ENCODE measurements at regions not wholly inside any gene's neighbourhood (a gene's known extent, or its start where the extent isn't known, plus 50 kb on each side); places are given as distances from the start of the nearest gene placed in this dataset.

GRCh38 chrX:27889878-27890277, 82.1 kb downstream of the MAGEB10 start:
- CTCF ChIA-PET, result no interaction called here
- no peaks in the 10 kb centered on the region for H3K9me3 ChIP-seq (ENCODE audit: control insufficient read depth, insufficient read depth, low read length)

GRCh38 chrX:27884654-27885053, 76.9 kb downstream of the MAGEB10 start:
- TF ChIP-seq, protein P1, sequence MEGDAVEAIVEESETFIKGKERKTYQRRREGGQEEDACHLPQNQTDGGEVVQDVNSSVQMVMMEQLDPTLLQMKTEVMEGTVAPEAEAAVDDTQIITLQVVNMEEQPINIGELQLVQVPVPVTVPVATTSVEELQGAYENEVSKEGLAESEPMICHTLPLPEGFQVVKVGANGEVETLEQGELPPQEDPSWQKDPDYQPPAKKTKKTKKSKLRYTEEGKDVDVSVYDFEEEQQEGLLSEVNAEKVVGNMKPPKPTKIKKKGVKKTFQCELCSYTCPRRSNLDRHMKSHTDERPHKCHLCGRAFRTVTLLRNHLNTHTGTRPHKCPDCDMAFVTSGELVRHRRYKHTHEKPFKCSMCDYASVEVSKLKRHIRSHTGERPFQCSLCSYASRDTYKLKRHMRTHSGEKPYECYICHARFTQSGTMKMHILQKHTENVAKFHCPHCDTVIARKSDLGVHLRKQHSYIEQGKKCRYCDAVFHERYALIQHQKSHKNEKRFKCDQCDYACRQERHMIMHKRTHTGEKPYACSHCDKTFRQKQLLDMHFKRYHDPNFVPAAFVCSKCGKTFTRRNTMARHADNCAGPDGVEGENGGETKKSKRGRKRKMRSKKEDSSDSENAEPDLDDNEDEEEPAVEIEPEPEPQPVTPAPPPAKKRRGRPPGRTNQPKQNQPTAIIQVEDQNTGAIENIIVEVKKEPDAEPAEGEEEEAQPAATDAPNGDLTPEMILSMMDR (IDR thresholded peaks at IDR 0.05; ENCODE audit: low read depth, low read length), result no peak
- ChIA-PET CTCF (no interaction called here), POLR2A (no interaction called here)
- Histone ChIP-seq H3K27me3 (ENCODE audit: control insufficient read depth, insufficient read depth, low read length) (no peaks in the 10 kb centered on the region), H3K27ac (ENCODE audit: low read depth, low read length) (no peak overlapping the region), H3K4me3 (ENCODE audit: low read depth, low read length) (no peak overlapping the region), H3K9me3 (ENCODE audit: control insufficient read depth, insufficient read depth, low read length) (no peaks in the 10 kb centered on the region)
- no peak for DNase-seq (ENCODE audit: low read depth, low spot score)

More at GRCh38 chrX:27889878-27890277, 82.1 kb downstream of the MAGEB10 start:
- POLR2A ChIA-PET, result no interaction called here
- TF ChIP-seq, protein P1 (IDR thresholded peaks at IDR 0.05; ENCODE audit: low read depth, low read length), result no peak
- no peak overlapping the region for H3K27ac ChIP-seq (ENCODE audit: low read depth, low read length)
- no peaks in the 10 kb centered on the region for H3K27me3 ChIP-seq (ENCODE audit: control insufficient read depth, insufficient read depth, low read length)
- H3K4me3 ChIP-seq (ENCODE audit: low read depth, low read length), result no peak overlapping the region
- no peak for DNase-seq (ENCODE audit: low read depth, low spot score)

DNA sequence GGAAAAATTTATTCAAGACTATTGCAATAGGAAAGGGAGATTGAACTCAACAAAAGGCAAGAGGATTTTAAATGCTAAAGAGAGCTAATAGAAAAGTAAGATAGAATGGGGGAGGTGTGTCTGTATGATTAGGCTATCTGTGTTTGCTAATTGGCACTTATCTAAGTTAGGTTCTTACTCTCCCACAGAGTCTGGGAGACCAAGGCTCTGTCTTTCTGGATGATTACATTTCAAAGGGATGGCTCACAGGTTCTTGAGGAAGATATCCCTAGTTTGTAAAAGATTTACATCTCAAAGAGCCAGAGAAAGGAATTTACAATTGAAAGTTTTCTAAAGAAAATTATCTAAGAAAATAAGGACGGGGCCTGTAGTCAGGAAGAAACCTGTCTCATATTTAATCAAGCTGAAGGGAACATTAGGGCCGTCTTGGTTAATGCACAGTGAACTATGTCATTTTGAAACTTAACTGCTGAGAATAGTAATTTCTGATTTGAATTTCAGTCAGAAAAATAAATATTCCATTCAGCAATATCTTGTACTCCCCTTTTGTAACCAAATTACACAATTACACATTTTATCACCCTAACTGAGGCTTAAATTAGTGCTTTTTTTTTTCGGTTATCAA, 75.8 kb downstream of the MAGEB10 start:
- DNase-seq (ENCODE audit: low read depth, low spot score), result no peak
- CTCF ChIA-PET, result no interaction called here

GRCh38 chrX:27882695-27883094, 74.9 kb downstream of the MAGEB10 start:
- ChIA-PET CTCF (no interaction called here), POLR2A (no interaction called here)
- DNase-seq (ENCODE audit: low read depth, low spot score), result no peak
- Histone ChIP-seq H3K9me3 (ENCODE audit: control insufficient read depth, insufficient read depth, low read length) (no peaks in the 10 kb centered on the region), H3K4me3 (ENCODE audit: low read depth, low read length) (no peak overlapping the region), H3K27me3 (ENCODE audit: control insufficient read depth, insufficient read depth, low read length) (no peaks in the 10 kb centered on the region), H3K27ac (ENCODE audit: low read depth, low read length) (no peak overlapping the region)
- TF ChIP-seq, protein P1 (IDR thresholded peaks at IDR 0.05; ENCODE audit: low read depth, low read length), result no peak

More for the DNA sequence above, 75.8 kb downstream of the MAGEB10 start:
- H3K27ac ChIP-seq (ENCODE audit: low read depth, low read length), result no peak overlapping the region
- TF ChIP-seq, protein P1 (IDR thresholded peaks at IDR 0.05; ENCODE audit: low read depth, low read length), result no peak
- no peaks in the 10 kb centered on the region for H3K27me3 ChIP-seq (ENCODE audit: control insufficient read depth, insufficient read depth, low read length)
- POLR2A ChIA-PET, result no interaction called here
- H3K9me3 ChIP-seq (ENCODE audit: control insufficient read depth, insufficient read depth, low read length), result no peaks in the 10 kb centered on the region
- no peak overlapping the region for H3K4me3 ChIP-seq (ENCODE audit: low read depth, low read length)

DNA sequence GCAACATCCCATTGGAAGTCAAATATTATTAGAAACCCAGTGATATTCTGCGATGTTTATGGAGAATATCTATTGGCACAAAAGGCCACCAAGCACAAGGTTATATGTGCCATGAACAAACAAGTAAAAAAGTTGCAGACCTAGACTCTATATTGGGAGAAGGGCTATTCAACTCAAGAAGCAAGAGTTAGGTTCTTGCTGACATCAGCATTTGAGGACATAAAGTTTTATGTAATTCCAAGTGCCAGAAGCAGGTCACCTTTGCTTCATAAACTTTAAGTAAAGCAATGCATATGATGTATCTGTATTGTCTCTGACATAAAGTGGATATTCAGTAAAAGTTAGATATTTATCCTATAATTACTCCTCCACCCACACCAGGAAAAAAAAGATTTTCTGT, 71.1 kb downstream of the MAGEB10 start:
- CTCF ChIA-PET, result no interaction called here
- POLR2A ChIA-PET, result no interaction called here
- H3K27ac ChIP-seq (ENCODE audit: low read depth, low read length), result no peak overlapping the region
- TF ChIP-seq, protein P1 (IDR thresholded peaks at IDR 0.05; ENCODE audit: low read depth, low read length), result no peak
- H3K9me3 ChIP-seq (ENCODE audit: control insufficient read depth, insufficient read depth, low read length), result no peaks in the 10 kb centered on the region
- no peak for DNase-seq (ENCODE audit: low read depth, low spot score)
- H3K27me3 ChIP-seq (ENCODE audit: control insufficient read depth, insufficient read depth, low read length), result no peaks in the 10 kb centered on the region
- H3K4me3 ChIP-seq (ENCODE audit: low read depth, low read length), result no peak overlapping the region

Measured in AG04450 (cell line).